ENCODE measurements at regions not wholly inside any gene's neighbourhood (a gene's known extent, or its start where the extent isn't known, plus 50 kb on each side); places are given as distances from the start of the nearest gene placed in this dataset.

DNA sequence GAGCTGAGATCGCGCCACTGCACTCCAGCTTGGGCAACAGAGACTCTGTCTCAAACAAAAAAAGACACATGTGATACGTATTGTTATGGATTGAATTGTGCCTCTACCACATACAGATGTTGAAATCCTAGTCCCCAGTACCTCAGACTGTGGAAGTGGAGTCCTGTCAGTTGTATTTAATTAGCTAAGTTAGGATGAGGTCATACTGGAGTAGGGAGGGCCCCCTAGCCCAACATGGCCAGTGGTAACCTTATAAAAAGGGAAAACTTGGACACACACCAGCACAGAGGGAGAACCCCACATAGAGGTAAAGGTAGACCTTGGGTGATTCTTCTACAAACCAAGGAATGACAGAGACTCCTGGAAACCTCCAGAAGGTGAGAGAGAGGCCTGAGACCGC lies 119.8 kb downstream of the GADD45G start:
- Histone ChIP-seq H3K27ac (ENCODE audit: low read depth in 1 of 2, low read length in 2 of 2) (no peak overlapping the region), H3K4me1 (ENCODE audit: insufficient read depth, low read length) (no peaks in the 10 kb centered on the region), H3K36me3 (ENCODE audit: insufficient read depth, low read length) (no peaks in the 10 kb centered on the region), H3K4me3 (ENCODE audit: low read length) (no peak overlapping the region), H3K27me3 (ENCODE audit: control insufficient read depth in 1 of 2, insufficient read depth in 2 of 2, low read length in 2 of 2) (no peaks in the 10 kb centered on the region), H3K9me3 (ENCODE audit: control insufficient read depth in 1 of 2, insufficient read depth in 1 of 2, low read length in 2 of 2) (no peaks in the 10 kb centered on the region)
- Mint-ChIP-seq H3K4me3 (no peak overlapping the region), H3K36me3 (ENCODE audit: low read depth) (no peaks in the 10 kb centered on the region), H3K27ac (no peak overlapping the region), H3K4me1 (ENCODE audit: low read depth) (peaks cover 7% of the 10 kb centered on the region), H3K27me3 (no peaks in the 10 kb centered on the region), H3K9me3 (no peaks in the 10 kb centered on the region)
- intact Hi-C loops (cut with DNase I, micrococcal nuclease) = no loop called here
- no peak for ATAC-seq (ENCODE audit: poor library complexity)
- CTCF ChIA-PET = no interaction called here
- DNase-seq = no peak
- TF ChIP-seq, protein P1, sequence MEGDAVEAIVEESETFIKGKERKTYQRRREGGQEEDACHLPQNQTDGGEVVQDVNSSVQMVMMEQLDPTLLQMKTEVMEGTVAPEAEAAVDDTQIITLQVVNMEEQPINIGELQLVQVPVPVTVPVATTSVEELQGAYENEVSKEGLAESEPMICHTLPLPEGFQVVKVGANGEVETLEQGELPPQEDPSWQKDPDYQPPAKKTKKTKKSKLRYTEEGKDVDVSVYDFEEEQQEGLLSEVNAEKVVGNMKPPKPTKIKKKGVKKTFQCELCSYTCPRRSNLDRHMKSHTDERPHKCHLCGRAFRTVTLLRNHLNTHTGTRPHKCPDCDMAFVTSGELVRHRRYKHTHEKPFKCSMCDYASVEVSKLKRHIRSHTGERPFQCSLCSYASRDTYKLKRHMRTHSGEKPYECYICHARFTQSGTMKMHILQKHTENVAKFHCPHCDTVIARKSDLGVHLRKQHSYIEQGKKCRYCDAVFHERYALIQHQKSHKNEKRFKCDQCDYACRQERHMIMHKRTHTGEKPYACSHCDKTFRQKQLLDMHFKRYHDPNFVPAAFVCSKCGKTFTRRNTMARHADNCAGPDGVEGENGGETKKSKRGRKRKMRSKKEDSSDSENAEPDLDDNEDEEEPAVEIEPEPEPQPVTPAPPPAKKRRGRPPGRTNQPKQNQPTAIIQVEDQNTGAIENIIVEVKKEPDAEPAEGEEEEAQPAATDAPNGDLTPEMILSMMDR (IDR thresholded peaks at IDR 0.05) = no peak
- POLR2A ChIA-PET = no interaction called here

DNA sequence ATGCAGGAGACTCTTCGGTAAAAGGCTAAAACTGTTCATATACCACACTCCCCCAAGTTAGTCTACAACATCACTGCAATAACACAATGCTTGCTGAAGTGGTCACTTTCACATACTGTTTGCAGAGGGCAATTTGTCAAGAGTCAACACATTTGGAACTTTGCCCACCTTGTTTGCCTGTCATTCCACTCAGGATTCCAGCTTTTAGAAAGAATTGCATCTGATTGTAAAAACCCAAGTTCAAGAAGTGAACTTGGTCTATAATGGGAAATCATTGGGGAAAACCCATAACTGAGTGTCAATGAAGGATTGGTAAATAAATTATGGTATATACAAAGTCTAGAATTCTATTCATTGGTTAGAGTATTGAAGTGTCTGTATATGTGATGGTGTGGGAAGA lies 120.5 kb downstream of the GADD45G start:
- H3K27me3 ChIP-seq (ENCODE audit: control insufficient read depth in 1 of 2, insufficient read depth in 2 of 2, low read length in 2 of 2) = no peaks in the 10 kb centered on the region
- no peak for DNase-seq
- POLR2A ChIA-PET = no interaction called here
- H3K4me3 Mint-ChIP-seq = no peak overlapping the region
- H3K4me3 ChIP-seq (ENCODE audit: low read length) = no peak overlapping the region
- CTCF ChIA-PET = no interaction called here
- H3K36me3 ChIP-seq (ENCODE audit: insufficient read depth, low read length) = no peaks in the 10 kb centered on the region
- no peak overlapping the region for H3K27ac Mint-ChIP-seq
- no peaks in the 10 kb centered on the region for H3K9me3 ChIP-seq (ENCODE audit: control insufficient read depth in 1 of 2, insufficient read depth in 1 of 2, low read length in 2 of 2)
- H3K4me1 Mint-ChIP-seq (ENCODE audit: low read depth) = peaks cover 7% of the 10 kb centered on the region
- intact Hi-C loops (cut with DNase I, micrococcal nuclease) = no loop called here
- no peaks in the 10 kb centered on the region for H3K4me1 ChIP-seq (ENCODE audit: insufficient read depth, low read length)
- no peaks in the 10 kb centered on the region for H3K36me3 Mint-ChIP-seq (ENCODE audit: low read depth)
- no peak for ATAC-seq (ENCODE audit: poor library complexity)
- TF ChIP-seq, protein P1 (IDR thresholded peaks at IDR 0.05) = no peak
- H3K9me3 Mint-ChIP-seq = no peaks in the 10 kb centered on the region
- H3K27me3 Mint-ChIP-seq = no peaks in the 10 kb centered on the region
- no peak overlapping the region for H3K27ac ChIP-seq (ENCODE audit: low read depth in 1 of 2, low read length in 2 of 2)

DNA sequence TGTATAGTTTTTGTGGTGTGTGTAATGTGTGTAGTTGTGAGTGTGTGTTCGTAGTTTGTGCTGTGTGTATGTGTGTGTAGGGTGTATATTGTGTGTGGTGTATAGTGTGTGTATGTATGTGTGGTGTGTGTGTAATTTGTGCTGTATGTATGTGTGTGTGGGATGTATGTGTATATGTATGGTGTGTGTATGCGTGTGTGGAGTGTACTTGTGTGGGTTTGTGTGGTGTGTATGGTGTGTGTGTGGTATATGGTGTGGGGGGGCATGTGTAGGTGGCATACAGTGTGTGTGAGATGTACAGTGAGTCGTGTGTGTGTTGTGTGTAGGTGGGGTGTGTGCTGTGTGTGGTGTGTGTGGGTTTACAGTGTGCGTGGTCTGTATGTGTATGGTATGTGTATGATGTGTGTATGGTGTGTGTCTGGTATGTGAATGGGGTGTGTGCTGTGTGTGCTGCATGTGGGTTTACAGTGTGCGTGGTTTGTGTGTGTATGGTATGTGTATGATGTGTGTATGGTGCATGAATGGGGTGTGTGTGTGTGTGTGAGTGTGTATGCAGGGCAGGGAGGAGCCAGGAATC lies 125.2 kb downstream of the GADD45G start:
- no peak overlapping the region for H3K27ac ChIP-seq (ENCODE audit: low read depth in 1 of 2, low read length in 2 of 2)
- intact Hi-C loops (cut with DNase I, micrococcal nuclease) = no loop called here
- TF ChIP-seq, protein P1 (IDR thresholded peaks at IDR 0.05) = no peak
- H3K4me1 ChIP-seq (ENCODE audit: insufficient read depth, low read length) = peaks cover 6% of the 10 kb centered on the region
- Mint-ChIP-seq H3K4me1 (ENCODE audit: low read depth) (peaks cover 6% of the 10 kb centered on the region), H3K36me3 (ENCODE audit: low read depth) (no peaks in the 10 kb centered on the region), H3K4me3 (no peak overlapping the region), H3K9me3 (no peaks in the 10 kb centered on the region), H3K27ac (no peak overlapping the region), H3K27me3 (no peaks in the 10 kb centered on the region)
- ATAC-seq (ENCODE audit: poor library complexity) (no peak), DNase-seq (no peak)
- H3K27me3 ChIP-seq (ENCODE audit: control insufficient read depth in 1 of 2, insufficient read depth in 2 of 2, low read length in 2 of 2) = no peaks in the 10 kb centered on the region
- no peak overlapping the region for H3K4me3 ChIP-seq (ENCODE audit: low read length)
- CTCF ChIA-PET = no interaction called here
- H3K36me3 ChIP-seq (ENCODE audit: insufficient read depth, low read length) = no peaks in the 10 kb centered on the region
- POLR2A ChIA-PET = no interaction called here
- no peaks in the 10 kb centered on the region for H3K9me3 ChIP-seq (ENCODE audit: control insufficient read depth in 1 of 2, insufficient read depth in 1 of 2, low read length in 2 of 2)

Data from CD4-positive, alpha-beta T cell (primary cell).